ENCODE measurements at regions not wholly inside any gene's neighbourhood (a gene's known extent, or its start where the extent isn't known, plus 50 kb on each side); places are given as distances from the start of the nearest gene placed in this dataset.
"Not testable (repeated sequence)": the region's sequence is repeated elsewhere in the genome, so short reads cannot be mapped to it uniquely, and the experiment has no call there.

DNA sequence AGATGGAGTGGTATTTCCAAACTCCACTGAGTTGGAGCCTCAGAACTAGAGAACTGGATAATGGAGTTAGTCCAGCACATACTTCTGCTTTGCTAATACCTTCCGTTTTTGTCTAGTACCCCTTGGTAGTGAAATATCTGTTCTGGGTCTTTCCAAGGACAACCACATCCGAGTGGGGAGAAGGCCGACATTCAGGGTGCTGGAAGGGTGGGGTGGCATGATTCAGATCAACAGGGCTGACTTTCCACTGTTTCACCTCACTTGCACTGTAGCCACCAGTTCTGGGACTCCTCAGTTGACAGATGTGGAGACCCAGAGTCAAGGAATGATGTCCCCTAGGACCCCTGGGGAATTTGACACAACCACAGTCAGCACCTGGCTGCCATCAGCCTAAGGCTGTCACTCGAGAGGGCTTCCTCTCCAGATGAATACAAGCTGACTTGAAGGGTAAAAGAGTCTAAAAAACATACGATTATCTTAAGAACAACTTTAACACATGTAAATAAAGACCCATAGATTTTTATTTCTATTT lies 84.8 kb upstream of the HNF1B start:
- no peak for DNase-seq (ENCODE audit: extremely low read depth in 1 of 2, low read depth in 1 of 2)

DNA sequence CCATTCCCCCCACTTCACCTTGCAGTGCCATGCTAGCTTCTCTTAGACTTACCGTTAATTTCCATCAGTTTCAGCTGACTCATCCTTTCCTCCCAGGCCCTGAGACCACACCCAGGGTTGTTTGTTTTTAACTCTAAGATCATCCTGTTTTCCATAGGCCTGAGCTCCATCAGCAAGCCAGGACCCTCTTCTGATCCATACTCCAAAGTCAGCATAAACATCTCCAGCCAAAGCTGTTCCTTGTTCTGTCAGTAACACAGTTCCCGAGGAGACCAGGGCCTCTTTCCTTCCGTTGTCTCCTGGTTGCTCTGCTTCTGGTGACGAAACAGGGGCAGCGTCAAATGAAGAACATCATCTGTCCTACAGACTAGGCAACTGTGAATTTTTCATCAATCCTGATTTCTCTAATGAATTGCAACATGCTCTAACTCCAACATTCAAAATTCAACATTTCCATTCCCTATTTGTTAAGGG lies 83.8 kb upstream of the HNF1B start:
- no peak for DNase-seq (ENCODE audit: extremely low read depth in 1 of 2, low read depth in 1 of 2)

DNA sequence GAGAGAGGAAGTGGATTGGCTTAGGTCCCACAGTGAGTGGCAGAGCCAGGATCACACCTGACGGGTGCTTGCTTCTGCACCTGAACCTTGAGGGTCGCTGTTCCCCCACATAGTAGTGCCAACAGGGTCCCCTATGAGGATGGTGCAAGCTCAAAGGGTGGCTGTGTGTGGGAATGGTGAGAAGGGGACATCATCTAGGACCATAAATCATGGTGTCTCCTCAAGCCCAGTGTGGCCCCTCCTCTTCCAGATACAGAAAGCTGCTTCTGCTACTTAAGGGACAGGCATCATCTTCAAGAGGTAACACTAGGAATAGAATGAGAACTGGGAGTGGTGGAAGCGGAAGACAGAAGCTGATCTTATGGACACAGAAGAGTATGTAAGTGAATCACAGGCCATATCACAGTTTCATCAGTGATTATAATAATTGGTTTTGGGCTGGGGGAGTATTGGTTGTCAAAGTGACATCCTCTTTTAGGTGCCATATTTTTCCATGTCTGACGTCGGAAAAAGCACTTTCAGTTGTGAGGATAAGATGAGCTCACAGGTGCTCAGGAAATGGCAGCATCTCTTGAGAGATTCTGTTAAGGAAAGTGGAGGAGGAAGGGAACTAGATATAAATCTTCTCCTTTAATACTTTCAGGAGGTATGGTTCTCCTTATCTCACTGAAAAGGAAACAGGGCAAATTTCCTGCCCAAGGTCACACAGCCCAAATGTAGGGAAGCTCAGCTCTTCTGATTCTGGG lies 83.2 kb upstream of the HNF1B start:
- no peak for DNase-seq (ENCODE audit: extremely low read depth in 1 of 2, low read depth in 1 of 2)

DNA sequence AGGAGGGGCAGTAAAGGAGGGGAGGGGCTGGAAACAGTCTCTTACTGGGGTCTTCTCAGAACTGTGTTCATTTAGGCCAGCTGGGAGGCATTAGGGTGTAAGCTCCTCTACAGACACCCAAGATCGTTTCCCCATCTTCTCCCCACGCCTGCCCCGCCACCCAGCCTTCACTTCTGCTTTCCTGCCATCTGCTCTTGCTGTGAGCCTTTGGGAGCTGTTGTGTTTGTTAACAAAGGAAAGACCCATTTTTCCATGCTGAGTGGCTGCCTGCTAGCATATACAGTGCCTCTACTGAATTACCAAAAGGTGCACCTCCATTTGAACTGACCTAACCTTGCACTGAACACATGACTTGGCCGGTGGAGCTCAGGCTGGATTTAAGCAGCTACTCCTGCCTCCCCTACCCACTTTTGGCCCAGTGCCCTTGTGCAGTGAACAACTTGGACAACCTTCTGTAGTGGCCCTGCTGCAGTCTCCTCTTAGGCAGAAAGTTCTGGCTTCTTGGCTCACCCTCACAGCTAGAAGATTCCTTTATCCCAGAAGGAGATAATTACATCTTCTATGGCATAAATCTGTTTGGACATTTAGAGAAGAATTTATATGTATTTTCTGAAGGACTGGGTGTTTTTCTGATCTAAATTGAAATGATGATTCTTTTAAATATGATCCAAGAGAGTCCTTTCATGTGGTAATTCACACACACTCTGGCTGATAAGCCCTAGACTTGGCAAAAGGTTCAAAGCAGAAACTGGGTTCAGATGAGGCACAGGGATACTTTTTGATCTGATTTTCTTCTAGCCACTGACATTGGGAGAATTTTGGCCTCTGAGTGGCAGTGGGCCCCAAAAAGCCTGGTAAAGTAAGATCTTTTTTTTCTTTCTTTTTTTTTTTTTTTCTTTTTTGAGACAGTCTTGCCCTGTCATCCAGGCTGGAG lies 81.9 kb upstream of the HNF1B start:
- no peak for DNase-seq (ENCODE audit: extremely low read depth in 1 of 2, low read depth in 1 of 2)

DNA sequence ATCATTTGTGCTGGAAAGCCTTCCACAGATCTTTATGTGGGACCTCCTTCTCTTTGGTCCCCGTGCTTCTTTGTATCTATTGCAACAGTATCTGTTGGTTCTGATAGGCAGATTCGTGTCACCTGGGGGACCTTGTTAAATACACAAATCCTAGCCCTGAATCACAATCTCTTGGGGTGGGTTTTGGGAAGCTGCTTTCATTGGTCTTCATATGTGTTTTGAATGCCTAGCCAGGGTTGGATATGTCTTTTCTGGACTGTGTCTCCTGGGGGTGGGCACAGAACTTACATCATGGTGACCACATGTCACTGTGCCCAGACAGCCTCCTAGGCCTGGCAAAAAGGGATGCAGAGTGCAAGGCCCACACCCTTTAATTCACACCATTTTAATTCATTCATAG lies 81.0 kb upstream of the HNF1B start:
- no peak for DNase-seq (ENCODE audit: extremely low read depth in 1 of 2, low read depth in 1 of 2)

DNA sequence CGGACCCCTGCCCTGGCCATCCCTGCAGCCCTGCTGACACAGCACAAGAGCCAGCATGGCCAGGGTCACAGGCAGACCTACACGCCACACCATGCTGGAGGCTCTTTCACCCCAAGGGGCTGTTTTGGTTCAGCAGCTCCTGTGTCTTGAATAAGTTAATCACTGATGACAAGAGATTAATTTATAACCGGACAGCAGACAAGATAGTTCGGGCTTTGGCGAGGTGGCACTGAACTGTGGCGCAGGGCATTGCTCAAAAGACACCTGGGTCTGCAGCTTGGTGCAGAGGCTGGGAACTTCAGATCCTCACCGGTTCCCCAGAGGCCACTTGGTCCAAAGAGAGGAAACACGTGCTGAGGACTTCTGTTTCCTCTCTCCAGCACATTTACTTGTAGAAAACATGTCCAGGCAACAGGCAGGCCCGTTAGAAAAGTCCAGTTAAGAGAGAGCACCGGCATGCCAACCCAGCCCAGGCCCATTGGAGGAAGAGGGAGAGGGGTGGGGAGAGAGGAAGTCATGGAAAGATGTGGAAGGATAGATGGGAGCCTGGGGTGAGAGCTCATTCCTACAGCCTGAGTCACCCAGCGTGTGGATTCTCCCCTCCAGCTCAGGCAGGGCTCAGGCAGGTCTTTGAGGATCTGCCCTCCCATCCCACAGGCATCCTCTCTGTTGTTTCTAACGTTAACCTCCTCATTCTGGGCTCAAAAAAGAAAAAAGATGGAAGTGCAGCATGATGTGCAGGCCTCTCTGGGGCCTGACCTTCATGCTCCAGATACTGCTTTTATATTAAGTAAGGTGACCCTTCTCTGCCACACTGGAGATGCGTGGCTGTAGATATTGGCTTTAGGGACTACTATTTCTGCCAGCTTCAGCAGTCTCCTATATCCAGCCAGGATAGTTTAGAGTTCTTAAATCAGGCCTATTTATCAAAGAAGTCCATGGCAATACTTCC lies 80.0 kb upstream of the HNF1B start:
- DNase-seq (ENCODE audit: extremely low read depth in 1 of 2, low read depth in 1 of 2): no peak

DNA sequence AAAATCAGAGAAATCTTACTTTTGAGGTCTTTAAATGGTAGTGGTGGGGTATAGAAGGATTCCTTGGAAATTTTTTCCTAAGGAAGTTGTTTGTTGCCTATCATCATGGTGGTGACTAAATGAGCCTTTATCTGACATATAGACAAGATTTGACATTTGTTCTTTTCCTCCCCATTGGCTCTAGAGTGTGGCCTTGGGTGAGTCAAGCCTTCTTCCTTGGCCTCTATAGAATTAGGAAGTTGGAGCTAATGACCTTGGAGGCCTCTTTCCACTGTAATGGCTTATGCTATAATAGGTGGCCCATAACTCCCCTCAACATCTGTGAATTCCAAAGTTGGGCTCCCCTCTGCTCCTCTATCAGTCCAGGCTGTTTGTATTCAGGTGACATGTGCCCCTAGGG lies 79.1 kb upstream of the HNF1B start:
- no peak for DNase-seq (ENCODE audit: extremely low read depth in 1 of 2, low read depth in 1 of 2)

DNA sequence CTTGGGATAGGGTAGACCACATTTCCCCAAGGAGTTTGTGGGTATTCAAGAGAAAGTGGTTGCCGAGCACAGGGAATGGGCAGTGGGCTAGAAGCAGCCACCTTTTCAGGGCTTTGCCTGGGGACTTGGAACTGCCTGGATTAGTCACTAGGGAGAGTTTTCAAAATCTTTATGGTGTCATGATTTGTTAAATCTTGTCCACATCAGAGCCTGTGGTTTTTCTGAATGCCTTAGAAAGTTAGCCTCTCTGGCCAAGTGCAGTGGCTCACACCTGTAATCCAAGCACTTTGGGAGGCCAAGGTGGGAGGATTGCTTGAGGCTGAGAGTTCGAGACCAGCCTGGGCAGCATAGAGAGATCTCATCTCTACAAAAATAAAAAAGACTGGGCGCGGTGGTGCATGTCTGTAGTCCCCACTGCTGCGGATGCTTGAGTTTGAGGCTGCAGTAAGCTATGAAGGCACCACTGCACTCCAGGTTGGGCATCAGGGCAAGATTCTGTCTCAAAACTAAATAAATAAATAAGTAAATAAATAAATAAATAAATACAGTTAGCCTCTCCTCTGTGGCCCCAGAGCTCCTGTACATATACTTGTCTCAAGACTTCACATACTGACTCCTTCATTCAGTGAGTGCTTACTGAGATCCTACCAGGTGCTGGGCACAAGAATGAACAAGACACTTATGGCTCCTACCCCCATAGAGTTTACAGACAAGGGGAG lies 76.3 kb upstream of the HNF1B start:
- DNase-seq (ENCODE audit: extremely low read depth in 1 of 2, low read depth in 1 of 2): no peak

DNA sequence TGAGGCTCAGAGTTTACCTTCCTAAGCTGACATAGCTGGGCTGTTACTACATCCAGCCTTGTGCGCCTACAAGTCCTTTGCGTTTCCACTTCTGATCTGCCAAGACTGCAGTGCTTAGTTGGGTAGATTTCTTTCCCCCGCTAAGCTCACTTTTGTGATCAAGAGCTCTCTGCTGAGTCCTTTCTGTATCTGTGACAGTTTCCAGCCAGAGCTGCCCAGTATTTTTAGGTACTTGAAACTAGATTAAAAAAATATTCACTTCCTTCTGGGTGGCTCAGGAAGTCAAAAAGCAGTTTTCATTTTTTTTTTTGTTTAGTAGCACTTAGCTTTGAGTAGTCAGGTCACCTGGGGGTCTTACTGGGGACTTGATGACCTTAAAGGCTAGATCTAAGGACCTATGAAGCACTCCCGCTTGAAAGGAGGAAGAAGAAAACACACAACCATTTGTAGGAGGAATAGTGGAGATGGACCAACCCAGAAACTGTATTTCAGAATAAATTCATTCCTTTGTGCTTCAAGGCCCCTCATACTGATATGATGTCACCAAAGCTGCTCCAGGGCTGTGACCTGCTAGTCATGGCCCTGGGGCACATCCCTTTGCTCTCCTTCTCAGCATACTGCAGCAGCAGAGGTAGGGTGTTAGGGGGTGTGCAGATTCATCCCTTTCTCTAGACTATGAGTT lies 75.6 kb upstream of the HNF1B start:
- no peak for DNase-seq (ENCODE audit: extremely low read depth in 1 of 2, low read depth in 1 of 2)

DNA sequence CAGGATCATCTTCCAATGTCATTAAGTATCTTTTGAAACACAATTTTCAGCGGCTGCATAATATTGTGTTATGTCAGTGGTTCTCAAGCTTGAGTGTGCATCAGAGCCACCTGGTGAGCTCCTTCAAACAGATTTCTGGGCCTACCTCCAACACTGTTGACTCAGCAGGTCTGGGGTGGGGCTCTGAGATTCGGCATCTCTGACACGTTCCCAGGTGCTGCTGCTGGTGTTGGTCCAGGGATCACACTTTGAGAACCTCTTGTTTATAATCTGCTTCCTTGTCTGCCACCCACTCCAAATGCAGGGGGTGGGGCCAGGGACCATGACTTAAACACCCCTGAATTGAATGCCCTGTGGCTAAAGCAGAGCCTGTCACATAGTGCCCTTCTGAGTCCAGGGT lies 73.8 kb upstream of the HNF1B start:
- no peak for DNase-seq (ENCODE audit: extremely low read depth in 1 of 2, low read depth in 1 of 2)

DNA sequence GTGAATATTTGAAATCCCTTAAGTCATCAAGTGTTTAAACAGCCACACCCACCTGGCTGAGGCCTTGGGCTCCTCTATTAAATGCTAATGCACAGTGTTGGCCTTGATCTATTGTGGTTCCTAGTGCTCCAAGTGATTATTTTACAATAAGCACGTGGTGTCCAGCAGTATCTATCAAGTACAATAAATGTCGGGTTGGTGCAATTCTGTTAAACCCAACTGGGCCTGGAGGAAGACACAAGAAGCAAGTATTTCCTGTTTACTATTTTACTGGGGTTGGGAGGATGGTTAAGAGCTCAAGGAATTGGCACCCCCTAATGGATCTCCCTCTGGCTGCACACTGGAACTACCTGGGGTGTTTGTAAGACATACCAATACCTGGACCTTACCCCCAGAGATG lies 72.1 kb upstream of the HNF1B start:
- DNase-seq (ENCODE audit: extremely low read depth in 1 of 2, low read depth in 1 of 2): no peak

DNA sequence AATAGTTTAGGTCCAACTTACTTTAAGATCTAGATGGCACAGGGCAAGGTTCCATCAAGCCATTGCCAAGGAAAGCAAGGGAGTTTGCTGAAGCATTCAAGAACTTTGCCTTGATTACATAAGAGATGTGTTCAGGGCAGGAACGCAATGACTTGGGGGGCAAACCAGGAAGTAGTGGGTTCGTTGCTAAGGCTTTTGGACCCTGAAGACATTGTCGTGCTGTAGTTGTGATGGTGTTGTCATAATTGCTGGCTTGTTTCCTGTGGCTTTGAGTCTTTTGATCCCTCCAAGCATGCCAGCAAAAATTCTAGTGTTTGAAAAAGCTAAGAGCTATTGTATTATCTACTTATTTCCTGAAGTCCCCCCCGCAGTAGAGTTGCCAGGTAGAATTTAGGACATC lies 70.7 kb upstream of the HNF1B start:
- no peak for DNase-seq (ENCODE audit: extremely low read depth in 1 of 2, low read depth in 1 of 2)

DNA sequence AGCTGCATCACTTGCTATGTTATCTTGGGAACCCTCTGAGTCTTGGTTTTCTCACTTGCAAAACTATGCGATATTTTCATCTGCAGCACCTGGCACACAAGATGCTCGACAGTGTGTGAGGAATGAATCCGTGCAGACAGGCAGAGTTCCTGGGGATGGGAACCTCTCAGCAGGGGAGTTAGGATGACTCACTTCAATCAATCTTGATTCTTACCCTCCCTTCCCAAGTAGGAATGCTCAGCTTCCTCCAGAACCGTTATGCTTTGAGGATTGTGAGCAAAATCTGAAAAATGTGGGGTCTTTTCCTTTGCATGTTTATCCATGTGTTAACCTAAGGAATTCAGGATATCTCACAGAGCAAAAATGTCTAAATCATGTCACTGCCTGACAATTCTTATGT lies 68.9 kb upstream of the HNF1B start:
- no peak for DNase-seq (ENCODE audit: extremely low read depth in 1 of 2, low read depth in 1 of 2)

DNA sequence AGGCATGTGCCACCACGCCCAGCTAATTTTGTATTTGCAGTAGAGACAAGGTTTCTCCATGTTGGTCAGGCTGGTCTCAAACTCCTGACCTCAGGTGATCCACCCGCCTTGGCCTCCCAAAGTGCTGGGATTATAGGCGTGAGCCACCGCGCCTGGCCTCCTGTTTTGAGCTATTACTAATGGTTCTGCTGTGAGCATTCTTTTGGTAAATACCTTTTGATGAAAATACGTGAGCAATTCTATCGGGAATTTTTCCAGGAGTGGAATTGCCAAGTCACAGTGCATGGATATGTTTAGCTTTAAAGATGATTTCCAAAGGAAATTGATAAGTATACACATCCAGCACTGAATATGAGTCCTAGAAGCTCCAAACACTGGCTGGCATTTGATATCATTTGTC lies 64.0 kb upstream of the HNF1B start:
- not testable (repeated sequence) for DNase-seq (ENCODE audit: extremely low read depth in 1 of 2, low read depth in 1 of 2)

DNA sequence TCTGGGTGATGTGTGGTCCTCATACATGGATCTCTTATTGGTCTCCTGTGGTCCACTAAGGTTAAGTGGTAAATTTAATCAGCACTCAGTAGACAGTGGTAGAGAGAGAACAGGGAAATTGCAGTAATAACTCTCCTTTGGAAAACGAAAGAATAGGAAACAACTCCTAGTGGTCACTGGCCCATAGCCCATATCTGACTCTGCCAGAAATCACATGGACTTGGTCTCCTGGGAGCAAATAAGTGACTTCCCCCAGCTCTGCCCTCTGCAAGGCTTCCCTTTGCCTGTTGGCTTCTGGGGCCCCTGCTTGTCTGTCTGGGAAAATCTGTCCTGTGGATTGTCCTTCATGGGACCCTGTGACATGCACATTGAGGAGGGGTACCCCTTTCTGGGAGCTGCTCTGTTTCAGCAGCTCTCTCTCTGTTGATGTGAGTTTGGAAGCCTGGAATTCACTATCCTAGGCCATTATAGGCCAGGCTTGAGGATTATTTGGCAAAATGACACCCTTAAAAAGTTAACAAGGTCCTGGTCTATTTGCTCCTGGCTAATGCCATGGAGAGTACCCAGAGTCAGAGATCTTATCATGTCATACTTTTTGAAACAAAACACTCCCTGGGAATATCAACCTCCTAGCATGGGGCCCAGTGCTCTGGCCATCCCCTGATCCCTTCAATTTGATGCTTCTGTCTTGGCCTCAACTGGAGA lies 58.0 kb upstream of the HNF1B start:
- DNase-seq (ENCODE audit: extremely low read depth in 1 of 2, low read depth in 1 of 2): no peak

DNA sequence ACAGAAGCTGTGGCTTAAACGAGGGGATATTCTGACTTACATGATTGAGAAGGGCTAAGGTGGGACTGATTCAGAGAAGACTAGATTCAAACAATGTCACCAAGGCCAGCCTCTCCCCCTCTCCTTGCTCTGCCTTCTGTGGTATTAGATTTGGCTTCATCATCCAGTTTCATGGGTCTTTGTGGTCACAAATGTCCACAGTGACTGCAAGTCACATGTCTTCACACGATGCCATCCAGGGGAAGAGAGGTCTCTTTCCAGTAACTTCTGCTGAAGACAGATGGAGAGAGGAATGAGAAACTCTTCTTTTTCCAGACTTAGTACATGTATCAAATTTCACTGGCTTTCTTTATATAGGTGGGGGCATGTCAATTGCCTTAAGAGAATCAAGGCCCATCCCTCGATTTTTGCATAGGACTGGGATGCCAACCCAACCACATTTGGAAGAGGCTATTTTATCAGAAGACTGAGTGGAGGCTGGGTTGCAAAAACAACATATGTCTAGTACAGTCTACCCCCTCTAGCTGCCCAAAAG lies 57.3 kb upstream of the HNF1B start:
- DNase-seq (ENCODE audit: extremely low read depth in 1 of 2, low read depth in 1 of 2): no peak

DNA sequence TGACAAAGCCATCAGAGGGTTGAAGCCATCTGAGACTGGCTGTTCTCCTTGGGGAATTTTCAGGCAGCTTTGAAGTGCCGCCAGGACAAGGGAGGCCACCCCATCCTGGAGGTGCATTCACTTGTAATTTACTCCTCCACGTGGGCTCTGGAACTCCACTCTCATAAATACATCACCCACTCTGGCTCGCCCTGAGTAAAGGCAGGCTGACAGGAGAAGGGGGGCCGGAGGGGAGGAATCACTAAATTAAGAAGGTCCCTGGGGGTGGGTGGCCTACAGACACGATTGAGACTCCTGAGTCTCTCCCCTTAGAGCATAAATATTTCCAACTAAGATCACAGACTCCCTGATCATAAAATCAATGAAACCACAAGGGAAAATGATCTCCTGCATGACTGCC lies 56.3 kb upstream of the HNF1B start:
- DNase-seq (ENCODE audit: extremely low read depth in 1 of 2, low read depth in 1 of 2): no peak

DNA sequence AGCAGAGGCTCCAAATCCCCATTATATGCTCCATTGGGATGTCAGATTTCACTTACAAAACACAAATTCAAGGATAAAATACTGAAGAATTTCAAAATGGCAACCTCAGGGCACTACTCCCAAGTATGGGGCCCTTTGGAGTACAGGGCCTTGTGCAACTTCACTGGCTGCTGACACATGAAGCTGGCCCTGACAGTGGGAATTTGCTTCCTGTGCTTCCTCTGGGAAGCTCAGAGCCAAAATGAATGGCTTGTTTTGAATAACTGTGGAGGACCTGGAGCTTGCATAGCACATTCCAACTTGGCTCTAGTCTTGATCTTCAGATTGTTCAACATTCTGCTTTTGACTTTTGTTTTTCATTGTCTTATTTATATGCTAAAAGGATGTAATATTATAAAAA lies 52.3 kb upstream of the HNF1B start:
- DNase-seq (ENCODE audit: extremely low read depth in 1 of 2, low read depth in 1 of 2): no peak

DNA sequence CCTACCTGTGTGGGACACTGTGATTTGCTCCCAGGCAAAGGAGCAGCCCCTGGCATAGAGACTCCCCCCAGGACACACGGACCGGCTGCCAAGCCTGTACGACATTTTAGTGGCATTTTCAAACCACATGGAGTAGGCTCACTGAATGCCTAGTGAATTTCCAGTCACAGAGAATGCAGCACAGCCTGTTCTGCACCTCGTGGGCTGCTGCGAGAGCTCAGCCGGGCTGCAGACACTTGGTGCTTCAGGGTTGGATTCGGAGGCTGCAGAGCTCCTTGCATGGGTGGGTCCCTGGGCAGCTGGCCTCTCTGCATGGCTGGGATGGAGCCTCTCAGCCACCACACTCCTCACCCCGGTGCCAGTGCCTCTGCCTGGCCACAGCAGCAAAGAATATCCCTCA lies 51.2 kb upstream of the HNF1B start:
- DNase-seq (ENCODE audit: extremely low read depth in 1 of 2, low read depth in 1 of 2): no peak

Data from activated CD8-positive, alpha-beta memory T cell treated with anti-CD3 and anti-CD28 coated beads for 1 hour (primary cell).